GM23338 (cell line): ENCODE measurements at regions not wholly inside any gene's neighbourhood (a gene's known extent, or its start where the extent isn't known, plus 50 kb on each side); places are given as distances from the start of the nearest gene placed in this dataset.

ENCODE experiments used
- CREB1 ChIP-seq: fragments of 250-450 bp; sonication (Bioruptor Pico); IDR thresholded peaks from 2 replicates; pipeline ENCODE4 v1.5.0; 2020; ENCODE audit warnings: low read depth, mild to moderate bottlenecking, moderate library complexity
- EZH2 ChIP-seq: fragments of 200-600 bp; sonication (generic); IDR thresholded peaks from one replicate; pipeline ENCODE4 v1.8.0; 2017; ENCODE audit warnings: antibody characterized with exemption, mild to moderate bottlenecking, low read depth; ENCODE audit not compliant: unreplicated experiment
- EZH2phosphoT487 ChIP-seq: fragments of 200-600 bp; sonication (generic); IDR thresholded peaks from one replicate; pipeline ENCODE4 v1.8.1; 2018; ENCODE audit warnings: antibody characterized with exemption; ENCODE audit not compliant: unreplicated experiment
- JUNB ChIP-seq: IDR thresholded peaks from one replicate; pipeline ENCODE4 v1.6.1; 2016; ENCODE audit warnings: antibody characterized with exemption; ENCODE audit not compliant: unreplicated experiment
- NANOG ChIP-seq: IDR thresholded peaks from 2 replicates; pipeline ENCODE4 v1.6.1; 2016; ENCODE audit warnings: antibody characterized with exemption, borderline replicate concordance
- POLR2AphosphoS5 ChIP-seq: IDR thresholded peaks from 2 replicates; pipeline ENCODE4 v1.6.1; 2016; ENCODE audit warnings: antibody characterized with exemption, low read depth
- STAT1 ChIP-seq: IDR thresholded peaks from one replicate; pipeline ENCODE4 v1.6.1; 2016; ENCODE audit warnings: antibody characterized with exemption; ENCODE audit not compliant: unreplicated experiment
- ZNF114 ChIP-seq: fragments of 250-450 bp; sonication (Bioruptor Pico); IDR thresholded peaks from 2 replicates; pipeline ENCODE4 v1.5.0; 2020; ENCODE audit warnings: mild to moderate bottlenecking, moderate library complexity
- TF ChIP-seq, protein P1 (sequence below), 2 experiments: fragments of 200-600 bp in 1 of 2; sonication (generic) in 1 of 2; conservative IDR thresholded peaks; 2 replicates each; pipeline versions ENCODE4 v1.5.1 to v1.6.1; 2016 to 2017; ENCODE audit warnings: antibody characterized with exemption in 2 of 2, low read depth in 2 of 2, mild to moderate bottlenecking in 2 of 2, moderate library complexity in 1 of 2
- TF ChIP-seq, protein P2 (sequence below): IDR thresholded peaks from one replicate; pipeline ENCODE4 v1.6.1; 2018; ENCODE audit warnings: antibody characterized with exemption; ENCODE audit not compliant: unreplicated experiment

DNA sequence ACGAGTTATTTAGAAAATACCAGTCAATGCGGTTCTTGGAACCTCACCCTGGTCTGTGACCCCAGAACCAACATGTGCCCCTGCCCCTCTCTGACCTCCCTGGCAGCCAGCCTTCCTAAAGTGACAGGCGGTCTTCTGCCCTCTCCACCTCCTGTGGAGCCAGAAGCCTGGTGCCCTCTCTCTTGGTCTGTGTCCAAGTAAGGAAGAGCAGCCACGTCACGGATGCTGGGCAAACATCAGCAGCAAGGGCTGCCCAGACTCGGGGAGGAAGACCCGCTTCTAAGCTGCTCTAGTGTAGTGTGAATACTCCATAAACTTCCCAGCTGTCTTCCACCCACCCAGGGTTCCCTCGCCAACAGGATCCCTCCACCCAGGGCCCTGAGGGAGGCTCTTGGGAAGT is 272.4 kb downstream of the BMP7 start:
- TF ChIP-seq, protein P1, sequence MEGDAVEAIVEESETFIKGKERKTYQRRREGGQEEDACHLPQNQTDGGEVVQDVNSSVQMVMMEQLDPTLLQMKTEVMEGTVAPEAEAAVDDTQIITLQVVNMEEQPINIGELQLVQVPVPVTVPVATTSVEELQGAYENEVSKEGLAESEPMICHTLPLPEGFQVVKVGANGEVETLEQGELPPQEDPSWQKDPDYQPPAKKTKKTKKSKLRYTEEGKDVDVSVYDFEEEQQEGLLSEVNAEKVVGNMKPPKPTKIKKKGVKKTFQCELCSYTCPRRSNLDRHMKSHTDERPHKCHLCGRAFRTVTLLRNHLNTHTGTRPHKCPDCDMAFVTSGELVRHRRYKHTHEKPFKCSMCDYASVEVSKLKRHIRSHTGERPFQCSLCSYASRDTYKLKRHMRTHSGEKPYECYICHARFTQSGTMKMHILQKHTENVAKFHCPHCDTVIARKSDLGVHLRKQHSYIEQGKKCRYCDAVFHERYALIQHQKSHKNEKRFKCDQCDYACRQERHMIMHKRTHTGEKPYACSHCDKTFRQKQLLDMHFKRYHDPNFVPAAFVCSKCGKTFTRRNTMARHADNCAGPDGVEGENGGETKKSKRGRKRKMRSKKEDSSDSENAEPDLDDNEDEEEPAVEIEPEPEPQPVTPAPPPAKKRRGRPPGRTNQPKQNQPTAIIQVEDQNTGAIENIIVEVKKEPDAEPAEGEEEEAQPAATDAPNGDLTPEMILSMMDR (conservative IDR thresholded peaks at IDR 0.05; ENCODE audit: low read depth in 2 of 2), result no peak
- TF ChIP-seq ZNF114 (CRISPR knock-in tag) (no peak), POLR2AphosphoS5 (no peak), EZH2 (no peak), JUNB (no peak), CREB1 (CRISPR knock-in tag) (no peak), EZH2phosphoT487 (no peak), STAT1 (no peak), NANOG (no peak)
- TF ChIP-seq, protein P2, sequence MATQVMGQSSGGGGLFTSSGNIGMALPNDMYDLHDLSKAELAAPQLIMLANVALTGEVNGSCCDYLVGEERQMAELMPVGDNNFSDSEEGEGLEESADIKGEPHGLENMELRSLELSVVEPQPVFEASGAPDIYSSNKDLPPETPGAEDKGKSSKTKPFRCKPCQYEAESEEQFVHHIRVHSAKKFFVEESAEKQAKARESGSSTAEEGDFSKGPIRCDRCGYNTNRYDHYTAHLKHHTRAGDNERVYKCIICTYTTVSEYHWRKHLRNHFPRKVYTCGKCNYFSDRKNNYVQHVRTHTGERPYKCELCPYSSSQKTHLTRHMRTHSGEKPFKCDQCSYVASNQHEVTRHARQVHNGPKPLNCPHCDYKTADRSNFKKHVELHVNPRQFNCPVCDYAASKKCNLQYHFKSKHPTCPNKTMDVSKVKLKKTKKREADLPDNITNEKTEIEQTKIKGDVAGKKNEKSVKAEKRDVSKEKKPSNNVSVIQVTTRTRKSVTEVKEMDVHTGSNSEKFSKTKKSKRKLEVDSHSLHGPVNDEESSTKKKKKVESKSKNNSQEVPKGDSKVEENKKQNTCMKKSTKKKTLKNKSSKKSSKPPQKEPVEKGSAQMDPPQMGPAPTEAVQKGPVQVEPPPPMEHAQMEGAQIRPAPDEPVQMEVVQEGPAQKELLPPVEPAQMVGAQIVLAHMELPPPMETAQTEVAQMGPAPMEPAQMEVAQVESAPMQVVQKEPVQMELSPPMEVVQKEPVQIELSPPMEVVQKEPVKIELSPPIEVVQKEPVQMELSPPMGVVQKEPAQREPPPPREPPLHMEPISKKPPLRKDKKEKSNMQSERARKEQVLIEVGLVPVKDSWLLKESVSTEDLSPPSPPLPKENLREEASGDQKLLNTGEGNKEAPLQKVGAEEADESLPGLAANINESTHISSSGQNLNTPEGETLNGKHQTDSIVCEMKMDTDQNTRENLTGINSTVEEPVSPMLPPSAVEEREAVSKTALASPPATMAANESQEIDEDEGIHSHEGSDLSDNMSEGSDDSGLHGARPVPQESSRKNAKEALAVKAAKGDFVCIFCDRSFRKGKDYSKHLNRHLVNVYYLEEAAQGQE, result no peak
